Left colon (tissue), 2 donors: ENCODE measurements at regions not wholly inside any gene's neighbourhood (a gene's known extent, or its start where the extent isn't known, plus 50 kb on each side); places are given as distances from the start of the nearest gene placed in this dataset.

ENCODE experiments used
- ATAC-seq: fragments of 200-7000 bp; cut with Tn5 transposase; one replicate; pipeline ENCODE4 v1.9.1; 2020; ENCODE audit warnings: mild to moderate bottlenecking, moderate library complexity
- DNase-seq, 2 donors: peaks; one replicate each; pipeline ENCODE4 v3.0.0-alpha.2; 2020
- intact Hi-C, 2 donors: fragments of 100-400 bp; cut with DNase I in 1 of 2; cut with micrococcal nuclease in 1 of 2; formaldehyde crosslinking; loops; one replicate each; pipeline versions ENCODE4 v1.11.2 to v1.14.0; 2022; cut with DNase I, micrococcal nuclease
- donor health status: DM: no; HTN: no; CAD: no.
- donor health status: DM: yes; HTN: yes; CAD: no.

DNA sequence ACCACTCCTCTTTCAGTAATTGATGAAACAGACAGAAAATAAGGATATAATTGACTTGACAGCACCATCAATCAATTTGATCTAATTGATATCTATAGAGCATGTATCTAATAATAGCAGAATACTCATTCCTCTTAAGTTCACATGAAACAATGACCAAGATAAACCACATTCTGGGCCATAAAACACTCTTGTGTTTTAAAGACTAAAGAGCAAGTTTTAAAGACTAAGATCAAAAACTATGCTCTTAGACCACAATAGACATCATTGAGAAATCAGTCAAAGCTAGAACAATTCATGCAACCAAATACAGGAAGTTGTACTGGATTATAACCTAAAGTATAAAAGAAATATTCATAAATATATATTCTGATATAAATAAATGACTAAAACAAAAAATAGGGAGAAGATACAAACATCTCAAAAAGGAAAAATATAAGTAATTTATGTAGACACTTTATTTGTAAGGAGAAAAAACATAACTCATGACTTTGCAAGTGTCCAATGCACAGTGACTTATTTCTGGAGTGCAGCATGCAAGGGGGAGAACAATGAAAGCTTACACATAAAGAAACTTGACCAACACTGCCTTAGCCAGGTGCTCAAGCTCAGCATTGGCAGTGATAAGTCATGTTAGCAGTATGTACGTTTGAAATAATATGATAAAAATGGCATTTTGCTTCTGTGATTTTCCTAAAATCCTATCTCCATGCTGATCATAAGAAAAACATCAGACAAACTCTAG lies 312.7 kb upstream of the IGFBP3 start:
- intact Hi-C loops: no loop called here
- no peak for ATAC-seq

DNA sequence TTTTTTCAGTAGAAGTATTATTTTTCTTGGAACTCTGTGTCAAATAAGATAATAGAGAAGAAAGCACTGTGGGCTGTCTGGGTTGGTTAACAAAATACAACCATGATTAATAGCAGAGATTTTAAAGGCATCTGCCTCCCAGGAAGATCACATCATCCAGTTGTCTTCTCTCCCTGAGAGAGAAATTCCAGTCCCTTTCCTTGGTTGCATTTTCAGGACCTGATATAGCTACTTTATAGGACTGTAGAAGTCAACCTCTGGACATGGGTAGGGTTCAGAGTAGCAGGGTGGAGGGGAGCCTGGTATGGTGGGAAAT lies 309.9 kb upstream of the IGFBP3 start:
- ATAC-seq: no peak
- intact Hi-C loops: no loop called here
- DNase-seq: no peak

More for the DNA sequence above, 312.7 kb upstream of the IGFBP3 start:
- DNase-seq: no peak

DNA sequence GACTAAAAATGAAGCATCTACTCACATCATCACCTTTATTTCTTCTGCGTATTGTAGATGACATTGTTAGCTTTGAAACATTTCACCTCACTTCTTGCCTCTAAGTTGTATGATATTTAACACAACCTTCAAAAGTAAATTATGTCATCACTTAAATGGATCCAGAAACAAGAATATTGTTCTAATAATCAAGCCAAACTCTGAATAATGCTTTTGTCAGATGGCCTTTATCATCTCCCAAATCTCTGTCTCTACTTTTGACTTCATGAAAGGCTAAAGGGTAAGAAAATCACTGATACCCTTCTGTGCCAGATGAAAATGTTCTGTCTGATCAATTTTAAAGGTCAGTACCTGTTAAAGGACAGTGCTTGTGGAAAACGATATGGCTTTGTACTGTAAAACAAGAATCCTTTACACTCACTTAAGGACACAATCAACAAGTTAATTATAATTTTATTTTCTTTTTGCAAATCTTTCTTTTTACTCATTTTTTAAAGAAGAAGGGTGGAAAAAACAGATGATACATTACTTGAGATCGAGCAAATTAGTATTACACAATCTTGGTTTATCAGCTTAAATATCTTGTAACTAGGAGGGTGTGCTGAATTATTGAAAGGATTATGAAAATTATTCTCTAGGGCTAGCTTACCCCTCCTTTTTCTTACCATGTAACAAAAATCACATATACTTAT lies 309.4 kb upstream of the IGFBP3 start:
- intact Hi-C loops: no loop called here
- ATAC-seq: no peak
- no peak for DNase-seq

DNA sequence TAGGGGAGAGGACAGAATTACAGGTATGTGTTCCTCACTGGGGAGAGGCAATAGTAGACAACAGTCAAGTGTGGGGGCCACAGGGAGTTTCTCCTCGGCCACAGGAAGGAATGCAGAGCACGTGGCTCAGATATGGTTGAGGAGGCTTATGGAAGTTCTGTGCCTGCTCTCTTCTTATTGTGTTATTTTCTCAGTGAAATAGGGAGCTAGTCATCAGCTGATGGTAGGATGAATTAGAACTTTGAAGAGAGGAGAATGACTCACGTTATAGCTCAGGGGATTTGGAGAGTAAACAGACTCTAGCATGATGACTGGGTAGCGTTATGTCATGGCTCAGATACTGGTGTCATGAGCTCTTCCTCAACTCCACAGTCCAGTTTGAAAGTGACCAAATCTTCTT lies 308.3 kb upstream of the IGFBP3 start:
- ATAC-seq (no peak), DNase-seq (no peak)
- intact Hi-C loops: no loop called here

DNA sequence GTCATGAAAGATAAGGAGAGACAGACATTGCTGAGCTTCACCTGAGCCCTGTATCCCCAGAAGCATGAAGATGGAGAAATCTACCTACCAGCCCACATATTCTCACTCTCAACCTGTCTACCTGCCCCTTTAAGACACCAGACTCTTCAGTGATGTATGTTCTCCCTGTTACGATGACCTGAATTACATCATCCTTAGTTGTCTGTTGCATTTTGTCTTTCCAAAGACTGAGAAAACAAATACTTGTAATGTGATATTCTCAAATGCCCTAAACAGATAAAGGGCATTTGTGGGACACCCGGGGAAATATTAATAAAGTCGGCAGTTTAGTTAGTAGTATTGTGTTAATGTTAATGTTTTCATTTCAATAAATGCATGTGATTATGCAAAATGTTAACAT lies 305.8 kb upstream of the IGFBP3 start:
- intact Hi-C loops: no loop called here
- DNase-seq: no peak
- ATAC-seq: no peak

DNA sequence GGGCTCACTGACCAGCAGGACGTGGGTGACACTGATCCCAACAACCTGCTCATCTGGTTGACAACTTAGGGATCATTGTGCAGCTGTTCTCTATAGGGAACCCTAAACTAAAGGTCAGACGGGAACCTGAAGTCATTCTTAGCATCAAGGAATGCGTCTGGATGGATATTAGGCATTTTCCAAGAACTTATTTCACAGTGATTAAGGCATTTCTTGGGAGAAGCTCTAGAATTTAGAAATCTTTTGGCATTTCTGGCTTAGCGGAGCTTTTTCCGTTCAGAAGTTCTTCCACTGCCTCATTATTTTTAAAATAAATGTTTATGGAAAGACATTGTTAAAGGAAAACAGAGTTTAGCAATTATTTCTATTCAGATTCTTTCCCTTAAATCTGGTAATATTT lies 303.3 kb upstream of the IGFBP3 start:
- no peak for DNase-seq
- intact Hi-C loops: no loop called here
- no peak for ATAC-seq

DNA sequence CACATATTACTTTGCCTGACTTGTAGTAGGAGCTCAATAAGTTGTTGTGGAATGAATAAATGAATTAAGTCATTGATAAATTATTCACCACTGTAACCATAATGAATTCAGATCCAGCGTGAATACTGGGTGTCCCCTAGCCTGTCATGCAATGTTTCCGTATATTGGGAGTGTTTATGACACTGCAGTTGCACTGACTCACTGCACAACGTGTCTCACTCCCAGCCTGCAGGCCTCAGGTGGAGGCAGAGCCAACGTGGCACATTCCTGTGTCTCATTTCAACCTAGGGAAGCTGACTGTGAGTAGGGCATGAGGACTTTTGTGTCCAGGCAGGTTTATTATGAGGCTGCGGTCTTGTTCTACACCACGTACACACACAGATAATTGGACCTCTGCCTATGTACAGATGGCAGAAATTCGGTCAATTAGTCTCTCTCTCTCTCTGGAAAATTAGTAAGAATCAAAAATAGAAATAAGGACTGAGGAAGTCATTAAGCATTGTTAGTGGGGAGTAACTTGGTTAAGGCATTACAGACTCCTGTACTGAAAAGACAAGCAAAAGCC lies 299.1 kb upstream of the IGFBP3 start:
- ATAC-seq: no peak
- intact Hi-C loops: no loop called here
- peak in 1 of 2 donors; percentile 35 for DNase-seq

DNA sequence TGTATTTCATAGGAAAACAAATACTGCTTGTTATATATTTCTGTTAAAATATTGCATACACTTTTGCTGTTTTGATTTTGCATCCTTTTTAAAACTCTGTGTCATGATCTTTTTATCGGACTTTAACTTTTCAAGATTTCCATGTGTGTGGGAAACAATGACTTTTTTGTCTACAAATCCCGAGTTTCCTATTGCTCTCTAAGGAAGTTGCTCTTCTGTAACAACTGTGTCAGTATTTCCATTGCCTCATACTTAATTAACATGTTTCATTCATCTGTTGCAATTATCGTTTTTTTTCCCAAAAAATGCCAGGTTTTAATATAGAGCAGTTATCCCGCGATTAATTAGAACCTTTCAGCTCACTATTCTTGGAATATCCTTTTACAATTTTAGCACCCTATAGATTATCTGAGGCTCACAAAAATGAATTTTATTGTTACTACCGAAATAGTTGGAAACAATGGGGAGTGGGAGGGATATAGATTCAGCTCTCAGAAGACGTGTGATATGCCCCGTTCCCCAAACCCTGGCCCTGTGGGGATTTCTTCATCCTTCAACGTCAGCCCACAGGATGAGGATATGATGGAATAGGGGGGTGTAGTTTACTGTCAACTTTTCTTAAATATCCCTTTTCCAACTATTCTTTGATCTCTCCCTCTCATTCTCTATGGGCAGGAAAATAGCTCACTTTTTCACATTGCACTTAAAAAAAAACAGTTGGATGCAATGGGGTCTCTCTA lies 297.6 kb upstream of the IGFBP3 start:
- DNase-seq: no peak
- intact Hi-C loops: no loop called here
- no peak for ATAC-seq

DNA sequence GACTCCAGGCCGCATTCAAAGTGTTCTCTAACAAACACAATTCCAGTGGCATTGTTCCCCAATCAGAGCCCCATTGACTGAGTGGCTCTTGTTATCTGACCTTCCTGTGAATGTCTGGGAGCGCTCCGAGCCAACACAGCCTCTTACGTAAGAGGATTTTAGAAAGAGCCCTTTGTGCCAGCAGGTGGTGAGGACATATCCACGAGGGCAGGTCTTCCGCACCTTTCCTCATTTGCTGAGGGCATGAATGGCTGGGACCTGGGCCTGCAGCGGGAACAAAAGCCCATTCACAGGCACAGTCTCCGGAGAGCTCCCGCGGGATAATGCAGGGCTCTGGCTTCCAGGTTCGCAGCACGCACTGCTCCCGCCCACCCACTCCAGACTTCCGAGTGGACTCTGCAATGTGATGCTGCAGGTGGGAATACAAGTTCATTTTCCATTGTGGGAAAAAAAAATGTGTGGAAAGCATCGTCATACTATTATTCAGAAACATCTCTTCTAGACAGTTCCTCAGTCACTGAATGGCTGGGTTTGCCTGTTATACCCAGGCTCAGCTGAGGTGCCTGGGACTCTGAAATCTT lies 295.0 kb upstream of the IGFBP3 start:
- intact Hi-C loops: no loop called here
- no peak for ATAC-seq
- no peak for DNase-seq

DNA sequence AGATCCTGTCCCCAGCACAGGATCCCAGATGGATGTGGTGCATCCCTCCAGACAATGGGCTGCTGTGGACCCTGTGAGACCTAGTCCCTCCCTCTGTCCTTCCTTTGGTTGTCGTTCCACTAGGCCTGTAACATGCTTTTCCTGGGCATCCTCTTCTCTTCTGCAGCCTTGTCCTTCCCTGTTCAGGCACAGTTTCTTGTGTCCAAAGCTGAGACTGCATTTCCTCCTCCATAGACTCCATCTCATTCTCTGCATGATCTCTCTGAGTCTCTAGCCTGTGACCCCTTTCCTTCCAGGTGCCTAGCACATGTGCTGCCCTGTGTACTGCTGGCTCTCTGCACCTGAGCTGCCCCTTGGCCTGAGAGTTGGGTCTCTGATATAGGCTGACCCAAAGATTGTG lies 293.5 kb upstream of the IGFBP3 start:
- DNase-seq (no peak), ATAC-seq (no peak)
- intact Hi-C loops: no loop called here

DNA sequence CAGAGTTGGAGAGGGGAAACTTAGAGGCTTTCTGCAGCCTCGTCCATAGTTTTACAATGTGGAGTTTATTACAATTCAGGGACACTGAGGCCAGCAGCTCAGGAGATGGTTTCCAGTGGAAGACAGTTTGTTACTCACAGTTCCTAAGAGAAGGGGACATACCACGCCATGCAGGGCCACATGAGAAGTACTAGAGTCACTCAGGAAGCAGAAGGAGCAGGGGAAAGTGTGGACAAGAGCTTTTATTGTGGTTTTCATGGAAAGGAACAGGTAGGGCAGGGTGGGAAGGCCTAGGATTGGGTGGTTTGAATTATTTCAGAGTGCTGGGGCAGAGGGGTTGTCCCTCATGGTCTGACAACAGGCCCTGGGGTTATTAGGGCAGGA lies 292.1 kb upstream of the IGFBP3 start:
- intact Hi-C loops: no loop called here
- ATAC-seq: no peak
- no peak for DNase-seq

DNA sequence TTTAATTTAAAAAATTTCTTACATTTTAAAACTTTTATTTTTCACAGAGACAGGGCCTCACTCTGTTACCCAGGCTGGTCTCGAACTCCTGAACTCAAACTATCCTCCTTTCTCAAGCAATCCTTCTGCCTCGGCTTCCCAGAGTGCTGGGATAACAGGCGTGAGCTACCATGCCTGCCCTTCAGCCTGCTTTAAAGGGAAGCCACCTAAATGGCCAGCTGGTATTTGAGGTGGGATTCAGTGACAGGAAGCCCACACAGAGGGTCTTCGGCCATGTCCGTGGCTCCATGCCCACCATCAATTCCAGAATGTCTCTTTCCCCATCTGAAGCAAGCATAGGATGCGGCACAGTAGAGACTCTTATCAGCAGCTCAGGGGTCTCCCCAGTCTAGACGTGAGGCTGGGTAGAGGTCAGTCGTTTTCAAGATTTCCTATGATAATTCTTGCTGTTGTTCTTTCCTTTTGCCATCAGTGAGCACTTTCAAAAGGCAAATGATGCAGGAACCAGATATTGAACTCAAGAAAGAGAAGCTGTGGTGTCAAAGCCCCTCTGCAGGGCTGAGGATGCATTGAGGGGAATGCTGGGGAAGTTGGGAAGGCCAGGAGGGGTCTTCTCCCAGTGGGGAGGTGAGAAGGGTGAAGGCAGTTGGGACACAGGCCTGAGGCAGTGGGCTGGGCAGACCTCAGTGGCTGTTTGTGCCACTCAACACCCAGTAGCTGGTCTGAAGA lies 291.5 kb upstream of the IGFBP3 start:
- intact Hi-C loops: no loop called here
- DNase-seq (no peak), ATAC-seq (no peak)

DNA sequence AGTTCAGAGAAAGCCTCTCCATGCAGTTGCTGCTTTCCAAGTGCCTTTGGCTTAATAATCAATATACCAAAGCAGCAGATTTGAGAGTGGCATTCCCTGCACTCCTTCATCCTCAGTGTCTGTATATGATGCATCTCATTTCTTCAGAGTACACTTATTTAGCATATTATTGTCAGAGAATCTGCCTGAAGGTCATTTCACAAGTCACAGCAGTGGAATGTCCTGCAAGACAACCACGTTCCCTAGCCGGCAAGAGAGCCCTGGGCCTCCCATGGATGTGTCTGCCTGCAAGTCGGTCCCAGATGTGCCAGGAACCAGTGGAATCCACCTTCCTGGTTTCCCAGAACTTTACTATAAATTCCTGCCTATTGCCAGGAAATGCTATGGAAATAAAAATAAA lies 289.4 kb upstream of the IGFBP3 start:
- intact Hi-C loops: no loop called here
- DNase-seq: no peak
- ATAC-seq: no peak

DNA sequence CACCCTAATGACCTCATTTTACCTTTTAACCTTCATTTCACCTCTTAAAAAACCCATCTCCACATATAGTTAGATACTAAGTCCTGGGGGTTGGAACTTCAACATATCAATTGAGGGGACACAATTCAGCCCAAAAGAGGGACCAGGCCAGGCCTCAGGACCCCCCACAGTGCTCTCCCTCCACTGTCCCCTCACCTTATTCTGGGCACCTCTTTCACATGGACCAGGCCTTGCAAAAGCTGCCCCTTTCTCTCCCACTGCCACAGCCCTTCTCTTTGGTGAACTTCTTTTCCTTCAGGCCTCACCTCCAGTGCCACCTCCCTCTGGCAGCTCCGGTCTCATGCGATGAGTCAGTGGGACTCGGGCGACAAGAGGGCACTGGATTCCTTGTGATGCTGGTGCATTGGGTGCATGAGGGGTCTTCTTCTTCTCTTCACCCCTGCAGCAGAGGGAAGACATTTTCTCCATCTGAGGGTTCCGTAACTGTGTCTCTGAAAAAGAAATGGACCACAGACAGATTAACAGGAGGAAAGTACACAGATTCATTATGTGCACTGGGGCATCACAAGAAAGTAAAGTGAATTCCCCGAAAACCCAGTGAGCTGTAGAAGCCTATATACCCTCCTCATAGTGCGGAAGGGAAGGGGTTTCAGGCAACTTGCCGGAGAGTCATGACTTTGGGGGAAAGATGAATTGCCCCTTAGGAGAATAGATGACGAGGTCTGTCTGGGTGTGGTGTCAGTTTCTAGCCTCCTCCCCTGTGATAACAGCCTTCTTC lies 288.7 kb upstream of the IGFBP3 start:
- ATAC-seq (no peak), DNase-seq (no peak)
- intact Hi-C loops: no loop called here

DNA sequence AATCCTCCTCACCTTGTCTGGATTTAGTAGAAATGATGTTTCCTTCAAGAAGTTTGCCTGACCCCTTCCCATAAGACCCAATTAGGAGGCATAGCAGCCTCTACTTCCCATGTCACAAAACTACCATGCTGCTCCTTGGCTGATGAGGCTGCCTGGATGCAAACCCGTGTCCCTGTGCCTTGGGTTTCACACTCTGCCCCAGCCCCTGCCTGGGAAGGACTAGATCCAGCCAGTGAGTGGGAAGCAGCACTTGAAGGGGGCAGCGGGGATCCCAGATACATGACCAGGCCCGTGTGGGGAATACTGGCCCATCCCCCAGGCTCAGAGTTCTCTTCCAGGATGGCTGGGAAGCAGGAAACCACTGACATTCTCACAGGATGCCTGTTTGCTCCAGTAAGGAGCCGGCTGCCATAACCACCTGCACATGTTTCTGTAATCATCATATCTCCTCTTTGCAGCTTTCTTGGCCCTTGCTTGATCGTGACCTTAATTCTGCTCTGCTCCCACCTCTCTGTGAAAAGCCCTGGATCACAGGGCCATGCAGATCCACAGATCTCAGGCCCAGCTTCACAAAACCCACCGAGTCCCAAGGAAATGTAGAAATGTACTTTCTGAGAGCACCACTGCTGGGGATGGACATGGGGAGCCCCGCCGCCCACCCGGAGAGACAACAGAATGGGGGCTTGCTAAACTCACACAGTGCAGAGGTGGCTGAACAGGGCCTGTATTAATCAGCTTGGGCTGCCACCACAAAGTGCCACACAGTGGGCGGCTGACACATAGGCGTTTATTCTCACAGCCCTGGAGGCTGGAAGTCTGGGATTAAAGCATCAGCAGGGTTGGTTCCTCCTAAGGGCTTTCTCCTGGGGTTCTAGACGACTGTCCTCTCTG lies 287.8 kb upstream of the IGFBP3 start:
- ATAC-seq (no peak), DNase-seq (no peak)
- intact Hi-C loops: no loop called here

DNA sequence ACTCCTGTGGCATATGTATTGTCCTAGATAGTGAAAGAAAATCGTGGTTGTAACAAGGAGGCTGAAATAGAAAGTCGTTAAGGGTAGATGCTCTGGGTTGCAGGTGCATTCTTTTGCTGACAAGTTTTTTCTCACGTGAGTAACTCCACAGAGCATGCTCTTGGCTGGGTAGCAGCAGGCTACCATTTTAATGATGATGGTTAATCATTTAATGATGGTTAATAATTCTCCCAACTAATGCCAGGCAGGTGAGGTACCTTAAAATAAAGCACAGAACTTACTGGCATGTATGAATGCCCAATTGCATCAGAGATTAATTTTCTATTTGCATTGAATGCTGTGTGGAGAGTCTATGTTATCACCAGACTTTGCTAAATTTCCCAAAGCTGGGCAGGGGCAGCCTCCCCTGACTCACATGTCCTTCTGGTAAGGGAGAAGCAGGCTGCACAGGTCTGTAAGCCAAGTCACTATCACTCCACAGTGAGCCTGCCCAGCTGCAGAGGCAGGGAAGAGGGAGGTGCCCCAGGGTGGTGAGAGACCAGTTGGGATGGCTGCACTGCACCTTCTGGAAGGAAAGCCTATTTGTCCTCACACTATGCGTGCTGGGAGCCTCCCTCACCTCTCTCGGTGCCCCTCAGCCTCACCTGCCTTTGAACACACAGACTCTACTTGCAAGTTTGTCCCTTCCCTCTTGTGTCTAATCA lies 287.0 kb upstream of the IGFBP3 start:
- ATAC-seq: no peak
- intact Hi-C loops: no loop called here

More for the DNA sequence above, 287.0 kb upstream of the IGFBP3 start:
- no peak for DNase-seq
